Upper lobe of right lung (tissue), 1 donor: ENCODE measurements at regions not wholly inside any gene's neighbourhood (a gene's known extent, or its start where the extent isn't known, plus 50 kb on each side); places are given as distances from the start of the nearest gene placed in this dataset.

Source experiments
- ATAC-seq: fragments of 200-7000 bp; cut with Tn5 transposase; one replicate; pipeline ENCODE4 v1.9.1; 2020; ENCODE audit warnings: mild to moderate bottlenecking, moderate library complexity
- DNase-seq: peaks from one replicate; pipeline ENCODE4 v3.0.0-alpha.2; 2020
- H3K27ac ChIP-seq: fragments of 200-600 bp; one replicate; pipeline ENCODE4 v1.8.0; 2022
- H3K27me3 ChIP-seq: fragments of 200-600 bp; one replicate; pipeline ENCODE4 v1.8.0; 2022; ENCODE audit warnings: mild to moderate bottlenecking
- H3K36me3 ChIP-seq: fragments of 200-600 bp; one replicate; pipeline ENCODE4 v1.8.0; 2022
- H3K4me1 ChIP-seq: fragments of 200-600 bp; one replicate; pipeline ENCODE4 v1.8.0; 2022
- H3K4me3 ChIP-seq: fragments of 200-600 bp; one replicate; pipeline ENCODE4 v1.8.0; 2022; ENCODE audit warnings: mild to moderate bottlenecking
- H3K9me3 ChIP-seq: fragments of 200-600 bp; one replicate; pipeline ENCODE4 v1.8.0; 2022
- intact Hi-C: fragments of 100-400 bp; cut with DNase I; formaldehyde crosslinking; loops from one replicate; pipeline ENCODE4 v1.11.0; 2022
- TF ChIP-seq, protein P1 (sequence below): fragments of 200-600 bp; IDR thresholded peaks from one replicate; pipeline ENCODE4 v1.8.0; 2022; ENCODE audit warnings: antibody characterized with exemption
- donor health status: DM: no; HTN: yes; CAD: no; lungs with severe emphysema.

DNA sequence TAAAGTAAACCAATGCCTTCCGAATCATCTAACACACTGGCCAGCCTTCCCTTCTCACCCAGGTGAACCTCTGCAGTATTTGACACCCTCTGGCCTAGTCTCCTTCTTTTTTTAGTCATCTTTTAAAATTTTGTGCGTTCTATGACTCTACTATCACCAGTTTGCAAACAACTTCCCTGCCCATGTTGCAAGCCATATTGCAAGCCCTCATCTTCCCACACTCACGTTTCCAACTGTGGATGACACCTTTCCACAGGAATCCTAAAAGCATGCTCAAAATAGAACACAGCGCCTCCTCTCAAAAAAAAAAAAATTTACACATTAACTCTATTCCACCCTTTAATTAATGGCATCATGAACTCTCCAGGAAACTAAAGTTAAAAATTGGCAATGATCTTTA lies 440.1 kb downstream of the EFNB2 start:
- DNase-seq (no peak), ATAC-seq (no peak)
- H3K27me3 ChIP-seq, result no peaks in the 10 kb centered on the region
- no peaks in the 10 kb centered on the region for H3K9me3 ChIP-seq
- no peak overlapping the region for H3K4me3 ChIP-seq
- no peak overlapping the region for H3K27ac ChIP-seq
- H3K4me1 ChIP-seq, result no peaks in the 10 kb centered on the region
- TF ChIP-seq, protein P1, sequence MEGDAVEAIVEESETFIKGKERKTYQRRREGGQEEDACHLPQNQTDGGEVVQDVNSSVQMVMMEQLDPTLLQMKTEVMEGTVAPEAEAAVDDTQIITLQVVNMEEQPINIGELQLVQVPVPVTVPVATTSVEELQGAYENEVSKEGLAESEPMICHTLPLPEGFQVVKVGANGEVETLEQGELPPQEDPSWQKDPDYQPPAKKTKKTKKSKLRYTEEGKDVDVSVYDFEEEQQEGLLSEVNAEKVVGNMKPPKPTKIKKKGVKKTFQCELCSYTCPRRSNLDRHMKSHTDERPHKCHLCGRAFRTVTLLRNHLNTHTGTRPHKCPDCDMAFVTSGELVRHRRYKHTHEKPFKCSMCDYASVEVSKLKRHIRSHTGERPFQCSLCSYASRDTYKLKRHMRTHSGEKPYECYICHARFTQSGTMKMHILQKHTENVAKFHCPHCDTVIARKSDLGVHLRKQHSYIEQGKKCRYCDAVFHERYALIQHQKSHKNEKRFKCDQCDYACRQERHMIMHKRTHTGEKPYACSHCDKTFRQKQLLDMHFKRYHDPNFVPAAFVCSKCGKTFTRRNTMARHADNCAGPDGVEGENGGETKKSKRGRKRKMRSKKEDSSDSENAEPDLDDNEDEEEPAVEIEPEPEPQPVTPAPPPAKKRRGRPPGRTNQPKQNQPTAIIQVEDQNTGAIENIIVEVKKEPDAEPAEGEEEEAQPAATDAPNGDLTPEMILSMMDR, result no peak
- H3K36me3 ChIP-seq, result no peaks in the 10 kb centered on the region
- intact Hi-C loops, result no loop called here

DNA sequence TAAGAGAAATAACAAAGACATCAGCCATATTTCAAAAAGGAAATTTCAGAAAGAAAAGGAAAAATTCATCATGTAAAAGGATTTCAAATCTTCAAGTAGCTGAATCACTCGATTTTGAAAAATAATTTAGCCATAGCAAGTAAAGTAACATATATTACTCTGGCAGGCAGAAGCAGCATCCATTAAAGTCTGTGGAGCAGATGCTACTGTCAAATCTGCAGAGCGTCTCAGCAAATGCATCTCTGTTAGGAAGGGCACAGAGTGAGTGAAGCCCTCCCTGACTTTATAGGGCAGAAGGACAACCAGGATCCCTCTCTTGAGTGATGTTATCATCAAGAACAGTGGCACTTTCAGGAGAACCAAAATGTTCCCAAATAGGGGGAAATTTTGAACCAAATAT lies 445.5 kb downstream of the EFNB2 start:
- DNase-seq (no peak), ATAC-seq (no peak)
- Histone ChIP-seq H3K4me3 (no peak overlapping the region), H3K27ac (no peak overlapping the region), H3K4me1 (no peaks in the 10 kb centered on the region), H3K9me3 (no peaks in the 10 kb centered on the region), H3K27me3 (no peaks in the 10 kb centered on the region), H3K36me3 (no peaks in the 10 kb centered on the region)
- intact Hi-C loops, result no loop called here
- TF ChIP-seq, protein P1, result no peak

DNA sequence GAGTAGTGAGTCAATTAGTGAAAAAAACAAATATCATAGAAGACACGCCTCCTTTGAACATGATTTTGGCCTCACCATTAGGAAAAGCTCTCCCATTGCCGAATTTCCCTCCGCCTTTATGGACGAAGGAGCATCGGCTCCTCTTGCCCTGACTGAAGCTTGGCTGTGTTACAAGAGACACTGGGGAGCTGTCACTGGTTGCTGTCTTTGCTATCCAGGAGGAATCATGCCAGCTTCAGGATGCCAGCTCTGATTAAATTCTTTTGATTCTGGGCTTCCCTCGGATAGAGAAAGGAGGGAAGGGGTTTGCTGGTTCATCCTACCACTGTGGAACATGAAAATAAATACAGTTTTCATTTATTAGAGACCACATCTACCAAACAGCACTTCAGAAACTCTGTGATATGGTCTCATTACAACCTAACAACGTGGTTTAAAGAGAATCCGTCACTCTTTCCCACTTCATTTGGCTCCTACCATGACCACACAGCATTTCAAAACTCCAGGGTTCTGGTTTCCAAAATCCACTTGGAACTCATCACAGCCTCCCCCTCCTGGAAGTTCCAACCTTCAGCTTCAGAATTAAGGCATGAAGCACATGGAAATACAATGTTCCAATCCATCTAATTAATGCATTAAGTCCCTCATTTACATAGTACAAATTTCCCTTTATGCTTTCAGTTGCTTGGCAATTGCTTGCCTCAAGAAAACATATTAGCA lies 446.0 kb downstream of the EFNB2 start:
- DNase-seq, result no peak
- TF ChIP-seq, protein P1, result no peak
- no peak overlapping the region for H3K4me3 ChIP-seq
- H3K27ac ChIP-seq, result no peak overlapping the region
- H3K9me3 ChIP-seq, result no peaks in the 10 kb centered on the region
- intact Hi-C loops, result no loop called here
- no peak for ATAC-seq
- H3K4me1 ChIP-seq, result no peaks in the 10 kb centered on the region
- H3K27me3 ChIP-seq, result no peaks in the 10 kb centered on the region
- no peaks in the 10 kb centered on the region for H3K36me3 ChIP-seq

DNA sequence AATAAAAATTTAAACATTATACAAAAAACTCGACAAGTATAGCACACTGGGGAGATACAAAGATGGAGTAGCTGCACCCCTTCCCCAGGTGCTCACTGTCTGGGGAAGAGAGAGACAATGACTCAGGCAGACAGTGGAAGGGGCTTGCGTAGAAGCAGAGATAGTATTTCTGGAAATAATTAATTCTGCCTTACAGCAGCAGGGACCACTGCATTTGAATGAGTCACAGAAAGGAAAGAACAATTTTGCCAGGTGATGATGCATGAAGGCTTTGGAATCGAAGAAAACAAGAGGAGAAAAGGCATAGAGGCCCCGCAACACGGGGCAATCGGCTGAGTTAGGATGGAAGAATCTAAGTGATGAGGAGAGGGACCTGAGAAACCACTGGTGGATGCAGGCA lies 447.4 kb downstream of the EFNB2 start:
- no peak overlapping the region for H3K27ac ChIP-seq
- no peaks in the 10 kb centered on the region for H3K36me3 ChIP-seq
- intact Hi-C loops, result no loop called here
- TF ChIP-seq, protein P1, result no peak
- no peak overlapping the region for H3K4me3 ChIP-seq
- no peaks in the 10 kb centered on the region for H3K4me1 ChIP-seq
- no peaks in the 10 kb centered on the region for H3K27me3 ChIP-seq
- DNase-seq, result no peak
- no peaks in the 10 kb centered on the region for H3K9me3 ChIP-seq
- ATAC-seq, result no peak

DNA sequence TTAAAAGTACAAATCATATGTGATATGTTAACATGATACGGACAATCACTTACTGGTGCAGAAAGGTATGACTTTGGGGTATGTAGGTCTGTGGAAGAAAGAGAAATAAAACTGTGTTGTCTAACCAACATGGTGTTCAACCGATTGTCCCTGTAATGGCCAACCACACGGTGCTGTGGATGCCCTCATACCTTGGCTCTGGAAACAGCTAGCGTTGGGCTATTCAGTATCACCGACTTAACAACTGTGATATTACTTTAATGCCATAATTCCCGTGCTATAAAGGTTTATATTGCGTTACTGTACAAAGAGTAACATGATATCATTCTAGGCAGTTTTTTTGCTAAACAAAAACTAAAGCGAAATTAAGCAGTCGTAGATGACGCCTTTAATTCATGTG lies 448.3 kb downstream of the EFNB2 start:
- Histone ChIP-seq H3K27me3 (no peaks in the 10 kb centered on the region), H3K36me3 (no peaks in the 10 kb centered on the region), H3K9me3 (no peaks in the 10 kb centered on the region), H3K27ac (no peak overlapping the region), H3K4me1 (no peaks in the 10 kb centered on the region), H3K4me3 (no peak overlapping the region)
- intact Hi-C loops, result no loop called here
- ATAC-seq (no peak), DNase-seq (no peak)
- TF ChIP-seq, protein P1, result no peak
